Limb (tissue), 2 donors: ENCODE measurements at regions not wholly inside any gene's neighbourhood (a gene's known extent, or its start where the extent isn't known, plus 50 kb on each side); places are given as distances from the start of the nearest gene placed in this dataset.
"Not testable (repeated sequence)": the region's sequence is repeated elsewhere in the genome, so short reads cannot be mapped to it uniquely, and the experiment has no call there.

Experiments
- DNase-seq, 2 donors: peaks; one replicate each; pipeline ENCODE4 v3.0.0-alpha.2; 2016; ENCODE audit errors: extremely low spot score in 2 of 2

DNA sequence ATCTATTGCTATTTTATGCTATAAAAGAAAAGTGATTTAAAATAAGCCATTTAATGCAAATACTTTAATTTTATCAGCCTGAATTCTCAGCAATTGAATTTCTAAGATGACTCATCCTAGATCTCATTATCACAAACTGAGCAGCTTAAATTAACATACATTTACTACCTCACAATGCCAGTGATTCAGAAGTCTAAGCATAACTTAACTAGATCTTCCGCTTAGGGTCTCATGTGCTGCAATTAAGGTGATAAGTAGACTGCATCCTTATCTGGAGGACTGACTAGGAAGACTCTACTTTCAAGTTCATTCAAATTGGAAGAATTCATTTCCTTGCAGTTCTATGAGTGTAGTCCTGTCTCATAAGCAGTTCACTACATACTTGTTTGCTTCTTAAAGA, 286.6 kb downstream of the COL11A1 start:
- DNase-seq = no peak

- no peak for DNase-seq
These were observed 307.9 kb downstream of the COL11A1 start for GRCh38 chr1:102800406-102800805.

GRCh38 chr1:102799496-102799895, 308.8 kb downstream of the COL11A1 start:
- DNase-seq = no peak

- no peak for DNase-seq
These were observed 309.6 kb downstream of the COL11A1 start for GRCh38 chr1:102798718-102799117.

- no peak for DNase-seq
These were observed 311.9 kb downstream of the COL11A1 start for GRCh38 chr1:102796429-102796828.

DNA sequence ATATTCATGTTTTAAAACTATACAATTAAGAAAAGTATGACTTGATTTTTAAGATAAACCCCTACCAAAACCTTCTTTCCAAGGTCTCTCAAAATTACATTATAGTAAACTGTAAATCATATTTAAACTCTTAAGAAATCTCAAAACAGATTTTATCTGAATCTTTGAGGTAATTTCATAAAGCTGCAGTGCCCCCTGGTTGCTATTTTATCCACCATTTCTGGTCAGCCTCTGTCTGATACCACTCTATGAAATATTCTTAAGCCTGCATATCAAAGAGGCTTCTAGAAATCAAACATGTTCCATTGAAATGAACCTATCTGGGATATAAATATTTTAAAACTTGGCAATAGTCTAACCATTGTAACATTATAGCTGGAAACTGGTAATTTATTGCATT, 317.3 kb downstream of the COL11A1 start:
- DNase-seq = peak in 1 of 2 donors; percentile 18

GRCh38 chr1:102789951-102790350, 318.4 kb downstream of the COL11A1 start:
- DNase-seq = not testable (repeated sequence)

GRCh38 chr1:102783487-102783886, 324.8 kb downstream of the COL11A1 start:
- no peak for DNase-seq

GRCh38 chr1:102782144-102782543, 326.2 kb downstream of the COL11A1 start:
- no peak for DNase-seq

GRCh38 chr1:102776071-102776470, 332.3 kb downstream of the COL11A1 start:
- DNase-seq = no peak

- DNase-seq = no peak
These were observed 335.5 kb downstream of the COL11A1 start for GRCh38 chr1:102772831-102773230.

- DNase-seq = no peak
These were observed 349.9 kb downstream of the COL11A1 start for GRCh38 chr1:102758418-102758817.

DNA sequence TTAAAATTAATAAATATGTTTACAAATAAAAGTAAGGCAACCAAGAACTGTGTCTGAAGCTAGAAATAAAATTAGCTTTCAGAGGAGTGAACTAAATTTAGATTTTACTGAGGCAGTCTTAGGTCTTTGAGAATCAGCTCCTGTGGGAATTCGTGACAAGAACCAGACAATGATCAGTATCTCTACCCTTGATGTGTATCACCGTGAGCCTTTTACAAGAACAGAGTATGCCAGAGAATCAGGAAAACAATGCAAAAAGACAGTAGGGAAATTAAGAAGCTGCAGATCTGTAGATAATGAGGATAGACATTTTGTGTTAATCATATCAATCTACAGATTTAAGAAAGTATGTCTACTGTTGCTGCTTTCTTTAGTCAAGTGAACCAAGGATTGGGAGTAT, 351.0 kb downstream of the COL11A1 start:
- DNase-seq = no peak

GRCh38 chr1:102751111-102751510, 357.2 kb downstream of the COL11A1 start:
- no peak for DNase-seq

- DNase-seq = no peak
These were observed 365.9 kb downstream of the COL11A1 start for GRCh38 chr1:102742426-102742825.

DNA sequence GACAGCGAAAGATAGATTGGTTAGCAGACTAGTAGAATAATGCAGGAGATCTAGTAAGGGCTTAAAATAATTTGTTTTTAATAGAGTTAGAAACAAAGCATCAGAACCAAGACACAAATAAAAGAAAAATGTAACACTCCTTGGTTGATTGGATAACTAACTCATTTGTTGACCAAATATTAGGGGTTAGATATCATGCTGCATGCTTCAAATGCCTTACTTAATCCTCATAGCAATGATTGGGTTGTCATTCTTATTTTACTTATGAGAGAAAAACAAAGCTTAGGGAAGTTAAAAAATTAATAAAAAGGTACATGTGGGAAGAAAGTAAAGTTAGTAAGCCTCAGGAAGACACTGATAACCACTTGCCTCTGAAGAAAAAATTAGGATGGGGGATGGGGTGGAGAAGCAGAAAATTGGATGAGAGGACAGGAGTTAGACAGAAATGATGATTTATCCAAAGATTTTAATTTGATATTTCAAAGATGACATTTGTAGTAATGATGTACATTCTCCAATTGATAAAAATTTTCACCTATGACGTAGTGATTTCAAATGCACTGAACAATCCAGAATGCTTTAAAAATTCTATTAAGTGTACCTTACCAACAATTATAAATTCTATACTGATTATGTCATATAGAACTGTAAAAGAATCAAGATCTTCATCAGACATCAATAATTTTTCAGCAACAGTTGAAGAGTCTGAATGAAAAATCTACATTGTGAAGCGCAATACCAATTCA, 374.7 kb downstream of the COL11A1 start:
- DNase-seq = no peak

- DNase-seq = no peak
These were observed 375.4 kb downstream of the COL11A1 start for GRCh38 chr1:102732927-102733326.

GRCh38 chr1:102726417-102726816, 381.9 kb downstream of the COL11A1 start:
- no peak for DNase-seq

DNA sequence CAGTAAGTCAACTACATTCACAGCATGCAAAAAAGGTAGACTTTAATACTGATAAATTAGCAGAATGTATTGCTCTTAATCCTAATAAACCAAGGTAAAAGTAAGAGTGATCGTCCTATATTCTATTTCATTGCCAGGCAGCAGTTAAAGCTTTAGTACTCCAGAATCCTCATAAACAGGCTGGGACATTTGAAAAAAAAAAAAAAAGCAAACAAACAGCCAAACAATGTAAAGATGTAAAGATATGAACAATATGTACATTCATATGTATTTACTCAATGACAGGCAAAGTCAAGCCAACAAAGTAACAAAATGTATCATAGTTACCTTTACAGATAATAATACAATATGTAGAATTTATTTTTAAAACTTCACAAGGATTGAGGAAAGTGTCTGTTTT, 383.6 kb downstream of the COL11A1 start:
- no peak for DNase-seq

- DNase-seq = no peak
These were observed 393.2 kb downstream of the COL11A1 start for GRCh38 chr1:102715150-102715549.

DNA sequence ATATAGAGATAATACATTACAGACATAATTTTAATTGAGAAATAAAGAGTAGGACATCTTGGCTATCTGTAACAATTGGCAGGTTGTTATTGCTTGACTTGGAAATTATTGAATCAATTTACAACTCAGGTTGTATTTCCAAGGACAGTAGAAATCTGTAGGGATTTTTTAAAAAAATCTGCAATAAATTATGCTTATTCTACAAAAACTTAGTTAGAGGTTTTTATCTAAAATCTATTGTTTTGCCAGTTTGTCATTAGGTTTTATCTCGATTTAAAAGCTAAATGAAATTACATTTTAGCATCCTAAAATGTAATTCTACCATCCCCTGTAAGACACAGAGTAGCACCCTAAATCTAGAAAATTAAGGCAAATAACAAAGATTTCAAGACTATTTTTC, 408.8 kb downstream of the COL11A1 start:
- DNase-seq = no peak

DNA sequence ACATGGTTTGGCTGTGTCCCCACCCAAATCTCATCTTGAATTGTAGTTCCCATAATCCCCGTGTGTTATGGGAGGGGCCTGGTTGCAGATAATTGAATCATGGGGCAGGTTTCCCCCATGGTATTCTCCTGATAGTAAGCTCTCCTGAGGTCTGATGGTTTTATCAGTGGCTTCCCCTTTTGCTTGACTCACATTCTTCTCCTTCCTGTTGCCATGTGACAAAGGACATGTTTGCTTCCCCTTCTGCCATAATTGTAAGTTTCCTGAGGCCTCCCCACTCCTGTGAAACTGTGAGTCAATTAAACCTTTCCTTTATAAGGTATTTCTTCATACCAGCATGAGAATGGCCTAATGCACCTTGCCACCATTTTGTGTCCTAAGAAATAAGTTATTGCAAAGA, 415.0 kb downstream of the COL11A1 start:
- DNase-seq = no peak

DNA sequence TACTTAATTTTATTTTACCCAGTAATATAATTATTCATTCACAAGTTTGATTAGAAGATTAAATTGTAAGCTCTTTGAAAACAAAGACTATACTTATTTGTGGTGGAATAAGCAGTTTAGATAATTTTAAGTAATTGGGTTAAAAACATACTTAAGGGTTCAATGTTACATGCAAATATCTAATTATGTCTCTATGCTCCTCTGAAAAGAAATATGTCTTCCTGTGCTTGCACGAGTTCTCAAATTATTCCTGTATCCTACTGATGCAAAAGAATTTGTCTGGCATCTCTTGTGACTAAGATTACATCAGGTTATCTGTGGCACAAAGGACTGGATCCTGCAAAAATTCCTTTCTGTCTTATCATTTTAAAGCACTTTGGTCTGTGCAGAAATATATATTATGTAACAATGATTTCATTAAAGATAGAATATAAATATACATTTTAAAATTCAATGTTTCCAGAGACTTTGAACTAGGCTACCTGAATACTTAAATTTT, 416.7 kb downstream of the COL11A1 start:
- DNase-seq = no peak

DNA sequence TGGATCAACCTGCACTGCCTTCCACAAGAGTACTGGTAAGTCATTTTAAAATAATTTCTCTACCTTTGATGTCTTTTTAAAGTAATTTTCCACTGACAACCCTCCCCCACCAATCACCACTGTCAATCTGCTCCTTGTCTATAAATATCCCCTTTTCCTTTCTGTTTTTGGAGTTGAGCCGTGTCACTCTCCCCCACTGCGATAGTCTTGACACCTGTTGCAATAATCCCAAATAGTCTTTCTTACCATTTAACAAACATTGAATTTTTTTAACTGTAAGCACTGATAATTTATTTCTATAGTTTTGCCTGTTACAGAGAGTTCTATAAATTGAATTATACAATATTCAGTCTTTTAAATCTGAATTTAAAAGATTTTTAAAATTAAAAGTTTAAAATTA, 420.9 kb downstream of the COL11A1 start:
- no peak for DNase-seq
